H1 (cell line): ENCODE measurements at regions not wholly inside any gene's neighbourhood (a gene's known extent, or its start where the extent isn't known, plus 50 kb on each side); places are given as distances from the start of the nearest gene placed in this dataset.

Experiments
- CTCF ChIA-PET: fragments of 300-600 bp; sonication (Branson Sonifier 250); formaldehyde crosslinking; loops from one replicate; lab custom pipeline; 2021; ENCODE audit not compliant: partially characterized antibody; lab: Charles Lee
- POLR2A ChIA-PET: fragments of 300-600 bp; sonication (Branson Sonifier 250); formaldehyde crosslinking; loops from one replicate; lab custom pipeline; 2021; ENCODE audit warnings: inconsistent platforms; ENCODE audit not compliant: partially characterized antibody; lab: Charles Lee
- DNase-seq, 2 experiments: peaks; one replicate each; pipeline versions ENCODE4 v3.0.0 to v3.0.0-alpha.2; 2010 to 2022; ENCODE audit warnings: low spot score in 2 of 2, low read depth in 1 of 2, mixed read lengths in 1 of 2
- FAIRE-seq: peaks from 2 replicates; lab custom pipeline; 2011; peaks lifted over from hg19 to GRCh38; lab: Jason Lieb, UNC
- H2AFZ ChIP-seq: 2 replicates; pipeline ENCODE4 v1.8.1; 2012; ENCODE audit warnings: low read length, inconsistent platforms
- H2AK5ac ChIP-seq: 2 replicates; pipeline ENCODE4 v1.6.1; 2013; ENCODE audit warnings: low read depth, low read length
- H2BK120ac ChIP-seq: replicated peaks from 2 replicates; pipeline ENCODE3; 2013; ENCODE audit warnings: low read depth, low read length, inconsistent platforms
- H2BK12ac ChIP-seq: 2 replicates; pipeline ENCODE4 v1.6.1; 2013; ENCODE audit warnings: low read depth, low read length
- H2BK15ac ChIP-seq: 2 replicates; pipeline ENCODE4 v1.6.1; 2013; ENCODE audit warnings: low read length
- H2BK20ac ChIP-seq: 2 replicates; pipeline ENCODE4 v1.6.1; 2013; ENCODE audit warnings: low read length
- H2BK5ac ChIP-seq: 2 replicates; pipeline ENCODE4 v1.6.1; 2013; ENCODE audit warnings: low read depth, low read length
- H3K14ac ChIP-seq: 2 replicates; pipeline ENCODE4 v1.6.1; 2013; ENCODE audit warnings: inconsistent platforms; ENCODE audit not compliant: insufficient read length
- H3K18ac ChIP-seq: 2 replicates; pipeline ENCODE4 v1.6.1; 2013; ENCODE audit warnings: low read length; ENCODE audit errors: extremely low read depth
- H3K23ac ChIP-seq: 2 replicates; pipeline ENCODE4 v1.6.1; 2013; ENCODE audit warnings: inconsistent platforms; ENCODE audit not compliant: insufficient read length
- H3K23me2 ChIP-seq: 2 replicates; pipeline ENCODE4 v1.6.1; 2013; ENCODE audit warnings: low read depth, low read length
- H3K27ac ChIP-seq: 2 replicates; pipeline ENCODE4 v1.6.1; 2011; ENCODE audit warnings: low read depth, low read length, inconsistent platforms
- H3K27me3 ChIP-seq, 4 experiments: replicated peaks in 1 of 4; 1 replicate in 1 of 4; 2 replicates in 3 of 4; pipeline versions ENCODE4 v1.6.1 to v1.8.1; 2011 to 2013; ENCODE audit warnings: low read length in 3 of 4, mild to moderate bottlenecking in 3 of 4, inconsistent platforms in 2 of 4, mixed read lengths in 2 of 4, moderate library complexity in 1 of 4; ENCODE audit not compliant: control insufficient read depth in 3 of 4, insufficient read depth in 3 of 4; ENCODE audit errors: extremely low read depth in 1 of 4
- H3K36me3 ChIP-seq, 4 experiments: 2 replicates each; pipeline versions ENCODE4 v1.6.1 to v1.8.1; 2011 to 2013; ENCODE audit warnings: mild to moderate bottlenecking in 4 of 4, low read length in 3 of 4, moderate library complexity in 2 of 4, control low read depth in 1 of 4, inconsistent platforms in 1 of 4; ENCODE audit not compliant: insufficient read depth in 4 of 4, control insufficient read depth in 2 of 4
- H3K4ac ChIP-seq: replicated peaks from 2 replicates; pipeline ENCODE3; 2013; ENCODE audit warnings: low read length, low read depth, mixed read lengths, inconsistent platforms; ENCODE audit not compliant: insufficient read length
- H3K4me1 ChIP-seq, 4 experiments: replicated peaks in 1 of 4; 1 replicate in 1 of 4; 2 replicates in 3 of 4; pipeline versions ENCODE4 v1.6.1 to v1.8.1; 2011 to 2013; ENCODE audit warnings: low read length in 3 of 4, inconsistent platforms in 2 of 4, mixed read lengths in 1 of 4; ENCODE audit not compliant: insufficient read depth in 4 of 4, control insufficient read depth in 3 of 4
- H3K4me2 ChIP-seq, 2 experiments: 2 replicates each; pipeline versions ENCODE4 v1.6.1 to v1.8.1; 2011 to 2013; ENCODE audit warnings: low read depth in 2 of 2, low read length in 2 of 2, control low read depth in 1 of 2, inconsistent platforms in 1 of 2, mild to moderate bottlenecking in 1 of 2; ENCODE audit not compliant: insufficient read depth in 1 of 2
- H3K4me3 ChIP-seq, 4 experiments: fragments of 200-600, 300-600 bp in 1 of 4; sonication (generic), shearing (Covaris generic), sonication (Bioruptor Twin) in 1 of 4; 2 replicates each; pipeline versions ENCODE4 v1.5.1 to v1.8.1; 2011 to 2016; ENCODE audit warnings: low read length in 4 of 4, low read depth in 3 of 4, control low read depth in 2 of 4, inconsistent platforms in 2 of 4, mild to moderate bottlenecking in 2 of 4, mixed read lengths in 1 of 4, moderate library complexity in 1 of 4; ENCODE audit not compliant: insufficient read depth in 2 of 4; ENCODE audit errors: extremely low read depth in 1 of 4
- H3K56ac ChIP-seq: replicated peaks from 2 replicates; pipeline ENCODE3; 2013; ENCODE audit warnings: low read depth, mild to moderate bottlenecking, mixed read lengths, low read length, inconsistent platforms; ENCODE audit not compliant: insufficient read length
- H3K79me1 ChIP-seq: 2 replicates; pipeline ENCODE4 v1.6.1; 2013; ENCODE audit warnings: low read depth, low read length, control low read depth
- H3K79me2 ChIP-seq, 2 experiments: 2 replicates each; pipeline versions ENCODE4 v1.6.1 to v1.8.1; 2012 to 2013; ENCODE audit warnings: low read length in 2 of 2, mild to moderate bottlenecking in 2 of 2, inconsistent platforms in 1 of 2; ENCODE audit not compliant: insufficient read depth in 2 of 2, control insufficient read depth in 1 of 2
- H3K9ac ChIP-seq, 4 experiments: replicated peaks in 1 of 4; 1 replicate in 1 of 4; 2 replicates in 3 of 4; pipeline versions ENCODE4 v1.6.1 to v1.8.1; 2011 to 2013; ENCODE audit warnings: low read depth in 3 of 4, low read length in 3 of 4, control low read depth in 2 of 4, mild to moderate bottlenecking in 2 of 4, moderate library complexity in 2 of 4, inconsistent platforms in 1 of 4; ENCODE audit errors: extremely low read depth in 1 of 4
- H3K9me3 ChIP-seq, 2 experiments: 2 replicates each; pipeline versions ENCODE4 v1.6.1 to v1.8.1; 2012 to 2013; ENCODE audit warnings: mild to moderate bottlenecking in 2 of 2, moderate library complexity in 2 of 2, control low read depth in 1 of 2, inconsistent platforms in 1 of 2, low read depth in 1 of 2, low read length in 1 of 2, mixed read lengths in 1 of 2; ENCODE audit not compliant: insufficient read depth in 2 of 2
- H4K20me1 ChIP-seq, 2 experiments: replicated peaks in 1 of 2; 2 replicates each; pipeline versions ENCODE3 to v1.8.1; 2011 to 2013; ENCODE audit warnings: inconsistent platforms in 2 of 2, low read length in 2 of 2, mild to moderate bottlenecking in 1 of 2; ENCODE audit not compliant: insufficient read depth in 2 of 2, control insufficient read depth in 1 of 2
- H4K5ac ChIP-seq: 2 replicates; pipeline ENCODE4 v1.6.1; 2013; ENCODE audit warnings: low read length, low read depth, mixed read lengths, inconsistent platforms; ENCODE audit not compliant: insufficient read length
- H4K8ac ChIP-seq: 2 replicates; pipeline ENCODE4 v1.8.0; 2013; ENCODE audit warnings: mild to moderate bottlenecking, moderate library complexity, low read length, inconsistent platforms; ENCODE audit not compliant: insufficient read depth; ENCODE audit errors: extremely low read depth
- H4K91ac ChIP-seq: replicated peaks from 2 replicates; pipeline ENCODE3; 2013; ENCODE audit warnings: low read length, mixed read lengths, inconsistent platforms; ENCODE audit not compliant: insufficient read length
- BCL11A ChIP-seq, 2 experiments: IDR thresholded peaks; one replicate each; pipeline ENCODE4 v1.6.1; 2011; ENCODE audit warnings: low read depth in 2 of 2, low read length in 2 of 2, mild to moderate bottlenecking in 2 of 2
- CBX5 ChIP-seq: fragments of 300-800, 300-1000 bp; sonication (generic); IDR thresholded peaks from 2 replicates; pipeline ENCODE4 v1.7.1; 2016; ENCODE audit warnings: antibody characterized with exemption, low read length, low read depth
- CHD1 ChIP-seq: IDR thresholded peaks from 2 replicates; pipeline ENCODE4 v1.6.1; 2012; ENCODE audit warnings: low read depth, low read length, improper control_type of control experiment
- JUND ChIP-seq: IDR thresholded peaks from 2 replicates; pipeline ENCODE4 v1.6.1; 2011; ENCODE audit warnings: mild to moderate bottlenecking, improper control_type of control experiment, low read length
- KDM4A ChIP-seq: IDR thresholded peaks from one replicate; pipeline ENCODE4 v1.7.1; 2012; ENCODE audit warnings: low read depth, mild to moderate bottlenecking, moderate library complexity, low read length, inconsistent platforms; ENCODE audit not compliant: severe bottlenecking
- MAX ChIP-seq: IDR thresholded peaks from 2 replicates; pipeline ENCODE4 v1.6.1; 2012; ENCODE audit warnings: inconsistent platforms
- POLR2A ChIP-seq, 2 experiments: IDR thresholded peaks; 1 replicate in 1 of 2; 2 replicates in 1 of 2; pipeline ENCODE4 v1.6.1; 2011; ENCODE audit warnings: low read depth in 2 of 2, low read length in 2 of 2, mild to moderate bottlenecking in 2 of 2; ENCODE audit errors: control extremely low read depth in 1 of 2
- POLR2AphosphoS5 ChIP-seq: IDR thresholded peaks from 2 replicates; pipeline ENCODE4 v1.6.1; 2011; ENCODE audit warnings: low read depth, low read length
- POU5F1 ChIP-seq: IDR thresholded peaks from 2 replicates; pipeline ENCODE4 v1.6.1; 2011; ENCODE audit warnings: low read depth, mild to moderate bottlenecking, low read length, moderate library complexity
- RFX5 ChIP-seq: IDR thresholded peaks from 2 replicates; pipeline ENCODE4 v1.6.1; 2011; ENCODE audit warnings: low read depth, low read length, improper control_type of control experiment, borderline replicate concordance
- SIX5 ChIP-seq: IDR thresholded peaks from 2 replicates; pipeline ENCODE4 v1.6.1; 2011; ENCODE audit warnings: mild to moderate bottlenecking, low read depth, low read length
- SP4 ChIP-seq: IDR thresholded peaks from 2 replicates; pipeline ENCODE4 v1.6.1; 2012; ENCODE audit warnings: low read length, inconsistent platforms
- TAF1 ChIP-seq: IDR thresholded peaks from 2 replicates; pipeline ENCODE4 v1.6.1; 2011; ENCODE audit warnings: mild to moderate bottlenecking, low read depth, low read length
- TBP ChIP-seq: IDR thresholded peaks from 2 replicates; pipeline ENCODE4 v1.6.1; 2011; ENCODE audit warnings: low read depth, low read length, improper control_type of control experiment
- TEAD4 ChIP-seq: IDR thresholded peaks from 2 replicates; pipeline ENCODE4 v1.6.1; 2012; ENCODE audit warnings: low read depth, low read length, inconsistent platforms, mixed read lengths
- ZNF274 ChIP-seq: IDR thresholded peaks from 2 replicates; pipeline ENCODE4 v1.7.0; 2012; ENCODE audit warnings: low read length, borderline replicate concordance; ENCODE audit errors: extremely low read depth
- WGBS, 2 experiments: shearing (Covaris generic) in 1 of 2; methylation state at CpG; one replicate each; pipeline versions ENCODE4 v1.1.6 to v1.1.7; 2013 to 2015; ENCODE audit warnings: low lambda C conversion rate in 2 of 2, mixed read lengths in 2 of 2, inconsistent platforms in 1 of 2, low coverage in 1 of 2, missing lambda C conversion rate in 1 of 2; ENCODE audit not compliant: insufficient replicate concordance in 2 of 2, insufficient coverage in 1 of 2, insufficient read length in 1 of 2; ENCODE audit errors: extremely low coverage in 1 of 2, missing lambda C conversion rate in 1 of 2; 5-methylcytosine and 5-hydroxymethylcytosine counted together

- TF ChIP-seq POLR2AphosphoS5 (no peak), ZNF274 (no peak)
Observed at GRCh38 chrX:45537936-45538335, 337.3 kb upstream of the DIPK2B start (continued).

GRCh38 chrX:45527834-45528233 is 327.2 kb upstream of the DIPK2B start:
- CTCF ChIA-PET = no interaction called here
- FAIRE-seq (no peak), DNase-seq (no peak)
- Histone ChIP-seq H3K79me1 (no peaks in the 10 kb centered on the region), H3K14ac (no peak overlapping the region), H3K4me1 (no peaks in the 10 kb centered on the region), H3K4me2 (no peak overlapping the region), H4K20me1 (no peaks in the 10 kb centered on the region), H3K79me2 (no peaks in the 10 kb centered on the region), H2AK5ac (no peak overlapping the region), H4K8ac (no peak overlapping the region), H4K5ac (no peak overlapping the region), H3K18ac (no peak overlapping the region), H4K91ac (no peak overlapping the region), H2BK5ac (no peak overlapping the region), H3K9me3 (no peaks in the 10 kb centered on the region), H2BK12ac (no peak overlapping the region), H3K4me3 (no peak overlapping the region), H3K27me3 (no peaks in the 10 kb centered on the region), H3K23ac (no peak overlapping the region), H3K56ac (no peak overlapping the region), H3K27ac (no peak overlapping the region), H3K9ac (no peak overlapping the region), H2BK120ac (no peak overlapping the region), H2AFZ (no peak overlapping the region), H2BK15ac (no peak overlapping the region), H3K36me3 (no peaks in the 10 kb centered on the region), H3K23me2 (no peaks in the 10 kb centered on the region), H3K4ac (no peak overlapping the region), H2BK20ac (no peak overlapping the region)
- POLR2A ChIA-PET = no interaction called here
- WGBS, 2 experiments = 83% methylated on average over 4 of the region's 4 CpGs; no CpG with 5 or more reads in 1 of the 2 experiments
- TF ChIP-seq JUND (no peak), SIX5 (no peak), BCL11A (IDR thresholded peaks at IDR 0.05; ENCODE audit: low read depth in 2 of 2, low read length in 2 of 2) (no peak), RFX5 (no peak), CHD1 (no peak), ZNF274 (no peak), MAX (no peak), POLR2A (IDR thresholded peaks at IDR 0.05; ENCODE audit: control extremely low read depth in 1 of 2, low read depth in 2 of 2, low read length in 2 of 2) (no peak), TAF1 (no peak), SP4 (no peak), TBP (no peak), TEAD4 (no peak), CBX5 (no peak), POU5F1 (no peak), KDM4A (no peak)
